ENCODE measurements at regions not wholly inside any gene's neighbourhood (a gene's known extent, or its start where the extent isn't known, plus 50 kb on each side); places are given as distances from the start of the nearest gene placed in this dataset.

DNA sequence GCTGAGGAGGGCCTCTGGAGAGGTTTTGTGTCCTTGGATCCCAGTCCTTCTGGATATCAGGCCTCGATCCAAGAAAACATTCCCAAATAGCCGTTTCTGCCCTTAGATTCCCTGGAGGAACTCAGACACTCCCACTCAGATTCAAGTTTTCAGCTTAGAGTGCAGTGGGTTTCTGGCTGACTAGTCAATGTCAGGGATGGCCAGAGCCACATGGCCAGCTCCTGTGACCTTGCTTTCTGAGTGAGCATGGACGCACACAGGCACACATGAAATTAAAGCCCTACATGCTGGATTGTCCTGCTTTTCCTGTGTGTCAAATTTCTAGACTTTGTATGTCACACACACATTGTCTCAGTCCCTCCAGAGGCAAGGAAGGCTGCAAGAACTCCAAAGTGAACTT is 86.2 kb downstream of the TNFAIP2 start:
- Histone ChIP-seq H3K9ac (ENCODE audit: insufficient read depth, low read depth, low read length) (no peak overlapping the region), H3K4me2 (ENCODE audit: low read depth, low read length) (peak overlapping the region; percentile 42; the same call in 1 of the 2 replicates), H3K27ac (ENCODE audit: extremely low read length, insufficient read depth, low read length) (no peak overlapping the region), H2AFZ (ENCODE audit: low read length) (peak overlapping the region; percentile 7), H4K20me1 (ENCODE audit: insufficient read depth, low read length) (no peaks in the 10 kb centered on the region), H3K79me2 (ENCODE audit: insufficient read depth, low read length) (no peaks in the 10 kb centered on the region), H3K9me3 (ENCODE audit: low read length) (peaks cover 12% of the 10 kb centered on the region), H3K36me3 (replicated peaks in 1 of 2; ENCODE audit: control insufficient read depth in 1 of 2, insufficient read depth in 2 of 2, low read length in 2 of 2) (no peaks in the 10 kb centered on the region), H3K4me1 (ENCODE audit: insufficient read depth, low read length) (peaks cover 47% of the 10 kb centered on the region), H3K4me3 (replicated peaks in 1 of 3; ENCODE audit: insufficient read depth in 1 of 3, low read depth in 2 of 3, low read length in 3 of 3) (no peak overlapping the region), H3K27me3 (ENCODE audit: control insufficient read depth in 1 of 2, insufficient read depth in 2 of 2, low read length in 2 of 2) (no peaks in the 10 kb centered on the region; a peak in 1 of 5 replicates)
- intact Hi-C loops (cut with micrococcal nuclease; ENCODE audit: unreplicated experiment) (no loop called here), in situ Hi-C loops (cut with HindIII; ENCODE audit: extremely low pct_ligation_motif_present, low pct_unique_long_range_greater_than_20kb) (no loop called here)
- TF ChIP-seq, protein P1, sequence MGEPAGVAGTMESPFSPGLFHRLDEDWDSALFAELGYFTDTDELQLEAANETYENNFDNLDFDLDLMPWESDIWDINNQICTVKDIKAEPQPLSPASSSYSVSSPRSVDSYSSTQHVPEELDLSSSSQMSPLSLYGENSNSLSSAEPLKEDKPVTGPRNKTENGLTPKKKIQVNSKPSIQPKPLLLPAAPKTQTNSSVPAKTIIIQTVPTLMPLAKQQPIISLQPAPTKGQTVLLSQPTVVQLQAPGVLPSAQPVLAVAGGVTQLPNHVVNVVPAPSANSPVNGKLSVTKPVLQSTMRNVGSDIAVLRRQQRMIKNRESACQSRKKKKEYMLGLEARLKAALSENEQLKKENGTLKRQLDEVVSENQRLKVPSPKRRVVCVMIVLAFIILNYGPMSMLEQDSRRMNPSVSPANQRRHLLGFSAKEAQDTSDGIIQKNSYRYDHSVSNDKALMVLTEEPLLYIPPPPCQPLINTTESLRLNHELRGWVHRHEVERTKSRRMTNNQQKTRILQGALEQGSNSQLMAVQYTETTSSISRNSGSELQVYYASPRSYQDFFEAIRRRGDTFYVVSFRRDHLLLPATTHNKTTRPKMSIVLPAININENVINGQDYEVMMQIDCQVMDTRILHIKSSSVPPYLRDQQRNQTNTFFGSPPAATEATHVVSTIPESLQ (CRISPR knock-in tag; conservative IDR thresholded peaks at IDR 0.05) = no peak
- TF ChIP-seq, protein P2, sequence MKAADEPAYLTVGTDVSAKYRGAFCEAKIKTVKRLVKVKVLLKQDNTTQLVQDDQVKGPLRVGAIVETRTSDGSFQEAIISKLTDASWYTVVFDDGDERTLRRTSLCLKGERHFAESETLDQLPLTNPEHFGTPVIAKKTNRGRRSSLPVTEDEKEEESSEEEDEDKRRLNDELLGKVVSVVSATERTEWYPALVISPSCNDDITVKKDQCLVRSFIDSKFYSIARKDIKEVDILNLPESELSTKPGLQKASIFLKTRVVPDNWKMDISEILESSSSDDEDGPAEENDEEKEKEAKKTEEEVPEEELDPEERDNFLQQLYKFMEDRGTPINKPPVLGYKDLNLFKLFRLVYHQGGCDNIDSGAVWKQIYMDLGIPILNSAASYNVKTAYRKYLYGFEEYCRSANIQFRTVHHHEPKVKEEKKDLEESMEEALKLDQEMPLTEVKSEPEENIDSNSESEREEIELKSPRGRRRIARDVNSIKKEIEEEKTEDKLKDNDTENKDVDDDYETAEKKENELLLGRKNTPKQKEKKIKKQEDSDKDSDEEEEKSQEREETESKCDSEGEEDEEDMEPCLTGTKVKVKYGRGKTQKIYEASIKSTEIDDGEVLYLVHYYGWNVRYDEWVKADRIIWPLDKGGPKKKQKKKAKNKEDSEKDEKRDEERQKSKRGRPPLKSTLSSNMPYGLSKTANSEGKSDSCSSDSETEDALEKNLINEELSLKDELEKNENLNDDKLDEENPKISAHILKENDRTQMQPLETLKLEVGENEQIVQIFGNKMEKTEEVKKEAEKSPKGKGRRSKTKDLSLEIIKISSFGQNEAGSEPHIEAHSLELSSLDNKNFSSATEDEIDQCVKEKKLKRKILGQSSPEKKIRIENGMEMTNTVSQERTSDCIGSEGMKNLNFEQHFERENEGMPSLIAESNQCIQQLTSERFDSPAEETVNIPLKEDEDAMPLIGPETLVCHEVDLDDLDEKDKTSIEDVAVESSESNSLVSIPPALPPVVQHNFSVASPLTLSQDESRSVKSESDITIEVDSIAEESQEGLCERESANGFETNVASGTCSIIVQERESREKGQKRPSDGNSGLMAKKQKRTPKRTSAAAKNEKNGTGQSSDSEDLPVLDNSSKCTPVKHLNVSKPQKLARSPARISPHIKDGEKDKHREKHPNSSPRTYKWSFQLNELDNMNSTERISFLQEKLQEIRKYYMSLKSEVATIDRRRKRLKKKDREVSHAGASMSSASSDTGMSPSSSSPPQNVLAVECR (CRISPR knock-in tag; IDR thresholded peaks at IDR 0.05; ENCODE audit: borderline replicate concordance) = no peak
- no peak for TF ChIP-seq SKI (IDR thresholded peaks at IDR 0.05; ENCODE audit: partially characterized antibody)
- TF ChIP-seq TGIF2 (CRISPR knock-in tag; IDR thresholded peaks at IDR 0.05) = no peak
- TF ChIP-seq, protein P3, sequence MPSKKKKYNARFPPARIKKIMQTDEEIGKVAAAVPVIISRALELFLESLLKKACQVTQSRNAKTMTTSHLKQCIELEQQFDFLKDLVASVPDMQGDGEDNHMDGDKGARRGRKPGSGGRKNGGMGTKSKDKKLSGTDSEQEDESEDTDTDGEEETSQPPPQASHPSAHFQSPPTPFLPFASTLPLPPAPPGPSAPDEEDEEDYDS (CRISPR knock-in tag; IDR thresholded peaks at IDR 0.05) = no peak
- TF ChIP-seq HNRNPLL (IDR thresholded peaks at IDR 0.05; ENCODE audit: low read depth, low read length, poor library complexity, severe bottlenecking) = no peak
- TF ChIP-seq, protein P4, sequence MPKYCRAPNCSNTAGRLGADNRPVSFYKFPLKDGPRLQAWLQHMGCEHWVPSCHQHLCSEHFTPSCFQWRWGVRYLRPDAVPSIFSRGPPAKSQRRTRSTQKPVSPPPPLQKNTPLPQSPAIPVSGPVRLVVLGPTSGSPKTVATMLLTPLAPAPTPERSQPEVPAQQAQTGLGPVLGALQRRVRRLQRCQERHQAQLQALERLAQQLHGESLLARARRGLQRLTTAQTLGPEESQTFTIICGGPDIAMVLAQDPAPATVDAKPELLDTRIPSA (CRISPR knock-in tag; IDR thresholded peaks at IDR 0.05; ENCODE audit: borderline replicate concordance) = no peak
- no peak for TF ChIP-seq SP140L (CRISPR knock-in tag; IDR thresholded peaks at IDR 0.05; ENCODE audit: borderline replicate concordance)
- no peak for TF ChIP-seq CAMTA2 (CRISPR knock-in tag; IDR thresholded peaks at IDR 0.05; ENCODE audit: borderline replicate concordance)
- TF ChIP-seq ZBTB20 (CRISPR knock-in tag; IDR thresholded peaks at IDR 0.05; ENCODE audit: borderline replicate concordance, low read depth) = no peak
- TF ChIP-seq, protein P5, sequence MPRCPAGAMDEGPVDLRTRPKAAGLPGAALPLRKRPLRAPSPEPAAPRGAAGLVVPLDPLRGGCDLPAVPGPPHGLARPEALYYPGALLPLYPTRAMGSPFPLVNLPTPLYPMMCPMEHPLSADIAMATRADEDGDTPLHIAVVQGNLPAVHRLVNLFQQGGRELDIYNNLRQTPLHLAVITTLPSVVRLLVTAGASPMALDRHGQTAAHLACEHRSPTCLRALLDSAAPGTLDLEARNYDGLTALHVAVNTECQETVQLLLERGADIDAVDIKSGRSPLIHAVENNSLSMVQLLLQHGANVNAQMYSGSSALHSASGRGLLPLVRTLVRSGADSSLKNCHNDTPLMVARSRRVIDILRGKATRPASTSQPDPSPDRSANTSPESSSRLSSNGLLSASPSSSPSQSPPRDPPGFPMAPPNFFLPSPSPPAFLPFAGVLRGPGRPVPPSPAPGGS (CRISPR knock-in tag; IDR thresholded peaks at IDR 0.05) = no peak
- no peak for TF ChIP-seq ZNF225 (CRISPR knock-in tag; IDR thresholded peaks at IDR 0.05)
- TF ChIP-seq SNRNP70 (IDR thresholded peaks at IDR 0.05; ENCODE audit: low read depth, low read length) = no peak
- no peak for TF ChIP-seq ZNF776 (CRISPR knock-in tag; IDR thresholded peaks at IDR 0.05)
- no peak for TF ChIP-seq HNRNPH1 (optimal IDR thresholded peaks at IDR 0.05; ENCODE audit: low read depth, low read length)
- no peak for DNase-seq (ENCODE audit: low spot score)
- ChIA-PET POLR2A (interaction anchor here (1.2 to 1.3 kb wide), 2 partner anchors 33 to 111 kb away, joined by 4 to 5 read pairs; no protein-coding TSS in a partner anchor), CTCF (ENCODE audit: low intra/inter-chr PET ratio, low total read pairs) (no interaction called here)
- FAIRE-seq = no peak
- WGBS (ENCODE audit: low lambda C conversion rate) = 50% methylated on average over 1 of the region's 3 CpGs
- no peak; the same call in 1 of the 3 replicates for ATAC-seq
- BruUV-seq (replicated peaks) = no TSS peak

All from HepG2 (cell line).